Panc1 (cell line): ENCODE measurements at regions not wholly inside any gene's neighbourhood (a gene's known extent, or its start where the extent isn't known, plus 50 kb on each side); places are given as distances from the start of the nearest gene placed in this dataset.

ENCODE experiments used
- CTCF ChIP-seq: fragments of 450-650 bp; IDR thresholded peaks from 2 replicates; pipeline ENCODE4 v1.5.1; 2017; ENCODE audit warnings: mild to moderate bottlenecking
- POLR2AphosphoS5 ChIP-seq: IDR thresholded peaks from 2 replicates; pipeline ENCODE4 v1.6.1; 2012; ENCODE audit warnings: mild to moderate bottlenecking, low read depth, low read length, moderate library complexity
- TF ChIP-seq, protein P1 (sequence below), 2 experiments: IDR thresholded peaks; 2 replicates each; pipeline ENCODE4 v1.6.1; 2011 to 2012; ENCODE audit warnings: low read depth in 2 of 2, control low read depth in 1 of 2, low read length in 1 of 2, mild to moderate bottlenecking in 1 of 2, moderate library complexity in 1 of 2; ENCODE audit not compliant: insufficient read depth in 1 of 2

DNA sequence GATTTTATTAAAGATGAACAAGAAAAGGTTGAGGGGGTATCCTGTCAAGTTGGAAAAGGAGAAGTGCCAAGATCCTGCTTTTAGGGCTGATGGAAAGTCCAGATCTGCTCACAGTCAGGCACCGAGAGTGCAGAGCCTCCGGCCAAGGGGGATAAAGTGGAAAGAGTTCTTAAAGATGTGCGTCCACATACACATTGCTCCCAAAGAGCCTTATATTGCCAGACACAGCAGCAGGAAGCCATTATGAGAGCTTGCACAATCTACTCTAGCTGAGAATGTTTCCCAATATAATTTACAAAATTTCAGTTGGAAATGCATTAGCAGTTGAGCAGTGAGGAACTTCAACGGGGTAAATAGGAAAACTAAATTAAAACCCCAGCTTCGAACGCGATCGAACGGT is 95.6 kb downstream of the SALL1 start:
- no peak for TF ChIP-seq CTCF
- TF ChIP-seq, protein P1, sequence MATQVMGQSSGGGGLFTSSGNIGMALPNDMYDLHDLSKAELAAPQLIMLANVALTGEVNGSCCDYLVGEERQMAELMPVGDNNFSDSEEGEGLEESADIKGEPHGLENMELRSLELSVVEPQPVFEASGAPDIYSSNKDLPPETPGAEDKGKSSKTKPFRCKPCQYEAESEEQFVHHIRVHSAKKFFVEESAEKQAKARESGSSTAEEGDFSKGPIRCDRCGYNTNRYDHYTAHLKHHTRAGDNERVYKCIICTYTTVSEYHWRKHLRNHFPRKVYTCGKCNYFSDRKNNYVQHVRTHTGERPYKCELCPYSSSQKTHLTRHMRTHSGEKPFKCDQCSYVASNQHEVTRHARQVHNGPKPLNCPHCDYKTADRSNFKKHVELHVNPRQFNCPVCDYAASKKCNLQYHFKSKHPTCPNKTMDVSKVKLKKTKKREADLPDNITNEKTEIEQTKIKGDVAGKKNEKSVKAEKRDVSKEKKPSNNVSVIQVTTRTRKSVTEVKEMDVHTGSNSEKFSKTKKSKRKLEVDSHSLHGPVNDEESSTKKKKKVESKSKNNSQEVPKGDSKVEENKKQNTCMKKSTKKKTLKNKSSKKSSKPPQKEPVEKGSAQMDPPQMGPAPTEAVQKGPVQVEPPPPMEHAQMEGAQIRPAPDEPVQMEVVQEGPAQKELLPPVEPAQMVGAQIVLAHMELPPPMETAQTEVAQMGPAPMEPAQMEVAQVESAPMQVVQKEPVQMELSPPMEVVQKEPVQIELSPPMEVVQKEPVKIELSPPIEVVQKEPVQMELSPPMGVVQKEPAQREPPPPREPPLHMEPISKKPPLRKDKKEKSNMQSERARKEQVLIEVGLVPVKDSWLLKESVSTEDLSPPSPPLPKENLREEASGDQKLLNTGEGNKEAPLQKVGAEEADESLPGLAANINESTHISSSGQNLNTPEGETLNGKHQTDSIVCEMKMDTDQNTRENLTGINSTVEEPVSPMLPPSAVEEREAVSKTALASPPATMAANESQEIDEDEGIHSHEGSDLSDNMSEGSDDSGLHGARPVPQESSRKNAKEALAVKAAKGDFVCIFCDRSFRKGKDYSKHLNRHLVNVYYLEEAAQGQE (IDR thresholded peaks at IDR 0.05; ENCODE audit: insufficient read depth in 1 of 2, low read depth in 2 of 2, low read length in 1 of 2) = no peak
- no peak for TF ChIP-seq POLR2AphosphoS5
